ENCODE measurements at regions not wholly inside any gene's neighbourhood (a gene's known extent, or its start where the extent isn't known, plus 50 kb on each side); places are given as distances from the start of the nearest gene placed in this dataset.

DNA sequence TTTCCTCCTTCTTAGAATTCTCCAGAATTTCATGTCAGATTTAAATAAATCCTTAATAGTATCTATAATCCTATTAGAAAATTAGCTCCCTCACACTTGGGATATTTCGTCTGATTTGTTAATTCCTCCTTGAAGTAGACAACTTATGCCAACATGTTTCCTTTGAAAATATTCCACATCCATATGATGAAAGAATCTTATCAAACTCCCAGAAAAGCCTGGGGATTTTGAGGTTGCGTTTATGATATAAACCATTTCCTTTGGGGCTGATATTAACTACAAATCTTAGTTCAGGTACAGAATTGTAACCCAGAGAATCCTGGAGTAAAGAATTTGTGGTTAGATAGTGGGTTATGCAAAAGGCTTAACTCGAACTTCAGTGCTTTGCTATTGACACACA is 2373.8 kb upstream of the ACO1 start:
- TF ChIP-seq, protein P1, sequence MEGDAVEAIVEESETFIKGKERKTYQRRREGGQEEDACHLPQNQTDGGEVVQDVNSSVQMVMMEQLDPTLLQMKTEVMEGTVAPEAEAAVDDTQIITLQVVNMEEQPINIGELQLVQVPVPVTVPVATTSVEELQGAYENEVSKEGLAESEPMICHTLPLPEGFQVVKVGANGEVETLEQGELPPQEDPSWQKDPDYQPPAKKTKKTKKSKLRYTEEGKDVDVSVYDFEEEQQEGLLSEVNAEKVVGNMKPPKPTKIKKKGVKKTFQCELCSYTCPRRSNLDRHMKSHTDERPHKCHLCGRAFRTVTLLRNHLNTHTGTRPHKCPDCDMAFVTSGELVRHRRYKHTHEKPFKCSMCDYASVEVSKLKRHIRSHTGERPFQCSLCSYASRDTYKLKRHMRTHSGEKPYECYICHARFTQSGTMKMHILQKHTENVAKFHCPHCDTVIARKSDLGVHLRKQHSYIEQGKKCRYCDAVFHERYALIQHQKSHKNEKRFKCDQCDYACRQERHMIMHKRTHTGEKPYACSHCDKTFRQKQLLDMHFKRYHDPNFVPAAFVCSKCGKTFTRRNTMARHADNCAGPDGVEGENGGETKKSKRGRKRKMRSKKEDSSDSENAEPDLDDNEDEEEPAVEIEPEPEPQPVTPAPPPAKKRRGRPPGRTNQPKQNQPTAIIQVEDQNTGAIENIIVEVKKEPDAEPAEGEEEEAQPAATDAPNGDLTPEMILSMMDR (IDR thresholded peaks at IDR 0.05) = no peak
- TF ChIP-seq POLR2A (IDR thresholded peaks at IDR 0.05) = no peak
